GM12878 (cell line): ENCODE measurements at regions not wholly inside any gene's neighbourhood (a gene's known extent, or its start where the extent isn't known, plus 50 kb on each side); places are given as distances from the start of the nearest gene placed in this dataset.
"Not testable (repeated sequence)": the region's sequence is repeated elsewhere in the genome, so short reads cannot be mapped to it uniquely, and the experiment has no call there.

Source experiments
- EP300 ChIP-seq, 2 experiments: fragments of 150-350 bp in 1 of 2; IDR thresholded peaks; 2 replicates each; pipeline ENCODE4 v1.6.1; 2011 to 2012; ENCODE audit warnings: low read depth in 2 of 2, low read length in 2 of 2, borderline replicate concordance in 1 of 2, improper control_type of control experiment in 1 of 2, inconsistent platforms in 1 of 2; ENCODE audit not compliant: control insufficient read depth in 1 of 2
- MEF2A ChIP-seq: IDR thresholded peaks from 2 replicates; pipeline ENCODE4 v1.6.1; 2011; ENCODE audit warnings: low read depth, mild to moderate bottlenecking, low read length, moderate library complexity; ENCODE audit not compliant: insufficient read depth
- POLR2A ChIP-seq: IDR thresholded peaks from 2 replicates; pipeline ENCODE4 v1.6.1; 2011; ENCODE audit warnings: low read depth, mild to moderate bottlenecking, low read length
- RCOR1 ChIP-seq: conservative IDR thresholded peaks from 2 replicates; pipeline ENCODE4 v1.6.1; 2012; ENCODE audit warnings: low read depth, low read length, improper control_type of control experiment
- SUPT20H ChIP-seq: IDR thresholded peaks from 2 replicates; pipeline ENCODE4 v1.6.1; 2011; ENCODE audit warnings: low read depth, mild to moderate bottlenecking, low read length, moderate library complexity, borderline replicate concordance; ENCODE audit not compliant: control insufficient read depth
- TF ChIP-seq, protein P1 (sequence below), 3 experiments: IDR thresholded peaks in 2 of 3; conservative IDR thresholded peaks in 1 of 3; 2 replicates each; pipeline ENCODE4 v1.5.1; 2011; ENCODE audit warnings: low read depth in 3 of 3, low read length in 3 of 3, mild to moderate bottlenecking in 3 of 3, control low read depth in 2 of 3, moderate library complexity in 2 of 3, inconsistent platforms in 1 of 3, mixed read lengths in 1 of 3; ENCODE audit not compliant: control insufficient read depth in 2 of 3, insufficient read depth in 1 of 3; ENCODE audit errors: extremely low read depth in 1 of 3
- TF ChIP-seq, protein P2 (sequence below): IDR thresholded peaks from 2 replicates; pipeline ENCODE4 v1.6.1; 2011; ENCODE audit warnings: low read depth, mild to moderate bottlenecking, low read length, moderate library complexity, borderline replicate concordance; ENCODE audit errors: extremely low read depth
- TF ChIP-seq, protein P3 (sequence below): fragments of 450-650 bp; formaldehyde crosslinking; IDR thresholded peaks from 2 replicates; pipeline ENCODE4 v1.4.0; 2020; ENCODE audit warnings: mild to moderate bottlenecking, moderate library complexity

GRCh38 chr11:11715075-11715474, 93.3 kb upstream of the GALNT18 start:
- TF ChIP-seq POLR2A; EP300 (IDR thresholded peaks at IDR 0.05; ENCODE audit: borderline replicate concordance in 1 of 2, control insufficient read depth in 1 of 2, low read depth in 2 of 2, low read length in 2 of 2); RCOR1; SUPT20H; MEF2A: not testable (repeated sequence)
- TF ChIP-seq, protein P1, sequence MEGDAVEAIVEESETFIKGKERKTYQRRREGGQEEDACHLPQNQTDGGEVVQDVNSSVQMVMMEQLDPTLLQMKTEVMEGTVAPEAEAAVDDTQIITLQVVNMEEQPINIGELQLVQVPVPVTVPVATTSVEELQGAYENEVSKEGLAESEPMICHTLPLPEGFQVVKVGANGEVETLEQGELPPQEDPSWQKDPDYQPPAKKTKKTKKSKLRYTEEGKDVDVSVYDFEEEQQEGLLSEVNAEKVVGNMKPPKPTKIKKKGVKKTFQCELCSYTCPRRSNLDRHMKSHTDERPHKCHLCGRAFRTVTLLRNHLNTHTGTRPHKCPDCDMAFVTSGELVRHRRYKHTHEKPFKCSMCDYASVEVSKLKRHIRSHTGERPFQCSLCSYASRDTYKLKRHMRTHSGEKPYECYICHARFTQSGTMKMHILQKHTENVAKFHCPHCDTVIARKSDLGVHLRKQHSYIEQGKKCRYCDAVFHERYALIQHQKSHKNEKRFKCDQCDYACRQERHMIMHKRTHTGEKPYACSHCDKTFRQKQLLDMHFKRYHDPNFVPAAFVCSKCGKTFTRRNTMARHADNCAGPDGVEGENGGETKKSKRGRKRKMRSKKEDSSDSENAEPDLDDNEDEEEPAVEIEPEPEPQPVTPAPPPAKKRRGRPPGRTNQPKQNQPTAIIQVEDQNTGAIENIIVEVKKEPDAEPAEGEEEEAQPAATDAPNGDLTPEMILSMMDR (IDR thresholded peaks at IDR 0.05 in 2 of 3, conservative IDR thresholded peaks at IDR 0.05 in 1 of 3; ENCODE audit: control insufficient read depth in 2 of 3, extremely low read depth in 1 of 3, insufficient read depth in 1 of 3, low read depth in 3 of 3, low read length in 3 of 3): not testable (repeated sequence)
- TF ChIP-seq, protein P2, sequence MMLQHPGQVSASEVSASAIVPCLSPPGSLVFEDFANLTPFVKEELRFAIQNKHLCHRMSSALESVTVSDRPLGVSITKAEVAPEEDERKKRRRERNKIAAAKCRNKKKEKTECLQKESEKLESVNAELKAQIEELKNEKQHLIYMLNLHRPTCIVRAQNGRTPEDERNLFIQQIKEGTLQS: not testable (repeated sequence)
- TF ChIP-seq, protein P3, sequence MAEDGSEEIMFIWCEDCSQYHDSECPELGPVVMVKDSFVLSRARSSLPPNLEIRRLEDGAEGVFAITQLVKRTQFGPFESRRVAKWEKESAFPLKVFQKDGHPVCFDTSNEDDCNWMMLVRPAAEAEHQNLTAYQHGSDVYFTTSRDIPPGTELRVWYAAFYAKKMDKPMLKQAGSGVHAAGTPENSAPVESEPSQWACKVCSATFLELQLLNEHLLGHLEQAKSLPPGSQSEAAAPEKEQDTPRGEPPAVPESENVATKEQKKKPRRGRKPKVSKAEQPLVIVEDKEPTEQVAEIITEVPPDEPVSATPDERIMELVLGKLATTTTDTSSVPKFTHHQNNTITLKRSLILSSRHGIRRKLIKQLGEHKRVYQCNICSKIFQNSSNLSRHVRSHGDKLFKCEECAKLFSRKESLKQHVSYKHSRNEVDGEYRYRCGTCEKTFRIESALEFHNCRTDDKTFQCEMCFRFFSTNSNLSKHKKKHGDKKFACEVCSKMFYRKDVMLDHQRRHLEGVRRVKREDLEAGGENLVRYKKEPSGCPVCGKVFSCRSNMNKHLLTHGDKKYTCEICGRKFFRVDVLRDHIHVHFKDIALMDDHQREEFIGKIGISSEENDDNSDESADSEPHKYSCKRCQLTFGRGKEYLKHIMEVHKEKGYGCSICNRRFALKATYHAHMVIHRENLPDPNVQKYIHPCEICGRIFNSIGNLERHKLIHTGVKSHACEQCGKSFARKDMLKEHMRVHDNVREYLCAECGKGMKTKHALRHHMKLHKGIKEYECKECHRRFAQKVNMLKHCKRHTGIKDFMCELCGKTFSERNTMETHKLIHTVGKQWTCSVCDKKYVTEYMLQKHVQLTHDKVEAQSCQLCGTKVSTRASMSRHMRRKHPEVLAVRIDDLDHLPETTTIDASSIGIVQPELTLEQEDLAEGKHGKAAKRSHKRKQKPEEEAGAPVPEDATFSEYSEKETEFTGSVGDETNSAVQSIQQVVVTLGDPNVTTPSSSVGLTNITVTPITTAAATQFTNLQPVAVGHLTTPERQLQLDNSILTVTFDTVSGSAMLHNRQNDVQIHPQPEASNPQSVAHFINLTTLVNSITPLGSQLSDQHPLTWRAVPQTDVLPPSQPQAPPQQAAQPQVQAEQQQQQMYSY (CRISPR knock-in tag): not testable (repeated sequence)
